H1 (cell line): ENCODE measurements at regions not wholly inside any gene's neighbourhood (a gene's known extent, or its start where the extent isn't known, plus 50 kb on each side); places are given as distances from the start of the nearest gene placed in this dataset.

Source experiments
- CHD1 ChIP-seq: IDR thresholded peaks from 2 replicates; pipeline ENCODE4 v1.6.1; 2012; ENCODE audit warnings: low read depth, low read length, improper control_type of control experiment
- KDM5A ChIP-seq: fragments of 200-600 bp; IDR thresholded peaks from 2 replicates; pipeline ENCODE4 v1.7.1; 2012; ENCODE audit warnings: mild to moderate bottlenecking, low read length, inconsistent platforms, mixed read lengths
- PHF8 ChIP-seq: fragments of 200-600 bp; sonication (generic); conservative IDR thresholded peaks from 2 replicates; pipeline ENCODE4 v1.7.1; 2012; ENCODE audit warnings: low read depth, mild to moderate bottlenecking, inconsistent platforms, low read length, moderate library complexity
- POLR2AphosphoS5 ChIP-seq: IDR thresholded peaks from 2 replicates; pipeline ENCODE4 v1.6.1; 2011; ENCODE audit warnings: low read depth, low read length
- RXRA ChIP-seq: IDR thresholded peaks from 2 replicates; pipeline ENCODE4 v1.6.1; 2011; ENCODE audit warnings: low read depth, mild to moderate bottlenecking, low read length, moderate library complexity; ENCODE audit not compliant: insufficient read depth
- SIX5 ChIP-seq: IDR thresholded peaks from 2 replicates; pipeline ENCODE4 v1.6.1; 2011; ENCODE audit warnings: mild to moderate bottlenecking, low read depth, low read length
- TAF1 ChIP-seq: IDR thresholded peaks from 2 replicates; pipeline ENCODE4 v1.6.1; 2011; ENCODE audit warnings: mild to moderate bottlenecking, low read depth, low read length
- TF ChIP-seq, protein P1 (sequence below): fragments of 300-600 bp; sonication (generic); IDR thresholded peaks from 2 replicates; pipeline ENCODE4 v1.7.1; 2012; ENCODE audit warnings: low read length, moderate library complexity, mild to moderate bottlenecking, inconsistent platforms; ENCODE audit not compliant: insufficient replicate concordance

DNA sequence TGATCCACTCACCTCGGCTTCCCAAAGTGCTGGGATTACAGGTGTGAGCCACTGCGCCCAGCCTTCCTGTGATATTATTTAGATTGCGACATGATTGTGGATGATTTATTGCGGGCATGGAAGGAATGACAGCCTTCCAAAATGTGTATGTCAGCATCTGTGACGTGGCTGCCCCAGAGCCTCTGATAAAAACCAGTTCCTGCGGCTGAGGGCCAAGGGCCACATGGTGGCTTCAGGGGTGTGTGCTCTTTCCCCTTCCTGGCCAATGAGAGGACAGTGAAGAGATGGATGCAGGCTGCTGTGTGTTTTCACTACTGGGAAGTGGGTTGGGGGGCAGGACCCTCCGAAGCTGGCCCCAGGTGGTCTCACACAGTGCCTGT is 57.4 kb upstream of the HGFAC start (continued):
- TF ChIP-seq, protein P1, sequence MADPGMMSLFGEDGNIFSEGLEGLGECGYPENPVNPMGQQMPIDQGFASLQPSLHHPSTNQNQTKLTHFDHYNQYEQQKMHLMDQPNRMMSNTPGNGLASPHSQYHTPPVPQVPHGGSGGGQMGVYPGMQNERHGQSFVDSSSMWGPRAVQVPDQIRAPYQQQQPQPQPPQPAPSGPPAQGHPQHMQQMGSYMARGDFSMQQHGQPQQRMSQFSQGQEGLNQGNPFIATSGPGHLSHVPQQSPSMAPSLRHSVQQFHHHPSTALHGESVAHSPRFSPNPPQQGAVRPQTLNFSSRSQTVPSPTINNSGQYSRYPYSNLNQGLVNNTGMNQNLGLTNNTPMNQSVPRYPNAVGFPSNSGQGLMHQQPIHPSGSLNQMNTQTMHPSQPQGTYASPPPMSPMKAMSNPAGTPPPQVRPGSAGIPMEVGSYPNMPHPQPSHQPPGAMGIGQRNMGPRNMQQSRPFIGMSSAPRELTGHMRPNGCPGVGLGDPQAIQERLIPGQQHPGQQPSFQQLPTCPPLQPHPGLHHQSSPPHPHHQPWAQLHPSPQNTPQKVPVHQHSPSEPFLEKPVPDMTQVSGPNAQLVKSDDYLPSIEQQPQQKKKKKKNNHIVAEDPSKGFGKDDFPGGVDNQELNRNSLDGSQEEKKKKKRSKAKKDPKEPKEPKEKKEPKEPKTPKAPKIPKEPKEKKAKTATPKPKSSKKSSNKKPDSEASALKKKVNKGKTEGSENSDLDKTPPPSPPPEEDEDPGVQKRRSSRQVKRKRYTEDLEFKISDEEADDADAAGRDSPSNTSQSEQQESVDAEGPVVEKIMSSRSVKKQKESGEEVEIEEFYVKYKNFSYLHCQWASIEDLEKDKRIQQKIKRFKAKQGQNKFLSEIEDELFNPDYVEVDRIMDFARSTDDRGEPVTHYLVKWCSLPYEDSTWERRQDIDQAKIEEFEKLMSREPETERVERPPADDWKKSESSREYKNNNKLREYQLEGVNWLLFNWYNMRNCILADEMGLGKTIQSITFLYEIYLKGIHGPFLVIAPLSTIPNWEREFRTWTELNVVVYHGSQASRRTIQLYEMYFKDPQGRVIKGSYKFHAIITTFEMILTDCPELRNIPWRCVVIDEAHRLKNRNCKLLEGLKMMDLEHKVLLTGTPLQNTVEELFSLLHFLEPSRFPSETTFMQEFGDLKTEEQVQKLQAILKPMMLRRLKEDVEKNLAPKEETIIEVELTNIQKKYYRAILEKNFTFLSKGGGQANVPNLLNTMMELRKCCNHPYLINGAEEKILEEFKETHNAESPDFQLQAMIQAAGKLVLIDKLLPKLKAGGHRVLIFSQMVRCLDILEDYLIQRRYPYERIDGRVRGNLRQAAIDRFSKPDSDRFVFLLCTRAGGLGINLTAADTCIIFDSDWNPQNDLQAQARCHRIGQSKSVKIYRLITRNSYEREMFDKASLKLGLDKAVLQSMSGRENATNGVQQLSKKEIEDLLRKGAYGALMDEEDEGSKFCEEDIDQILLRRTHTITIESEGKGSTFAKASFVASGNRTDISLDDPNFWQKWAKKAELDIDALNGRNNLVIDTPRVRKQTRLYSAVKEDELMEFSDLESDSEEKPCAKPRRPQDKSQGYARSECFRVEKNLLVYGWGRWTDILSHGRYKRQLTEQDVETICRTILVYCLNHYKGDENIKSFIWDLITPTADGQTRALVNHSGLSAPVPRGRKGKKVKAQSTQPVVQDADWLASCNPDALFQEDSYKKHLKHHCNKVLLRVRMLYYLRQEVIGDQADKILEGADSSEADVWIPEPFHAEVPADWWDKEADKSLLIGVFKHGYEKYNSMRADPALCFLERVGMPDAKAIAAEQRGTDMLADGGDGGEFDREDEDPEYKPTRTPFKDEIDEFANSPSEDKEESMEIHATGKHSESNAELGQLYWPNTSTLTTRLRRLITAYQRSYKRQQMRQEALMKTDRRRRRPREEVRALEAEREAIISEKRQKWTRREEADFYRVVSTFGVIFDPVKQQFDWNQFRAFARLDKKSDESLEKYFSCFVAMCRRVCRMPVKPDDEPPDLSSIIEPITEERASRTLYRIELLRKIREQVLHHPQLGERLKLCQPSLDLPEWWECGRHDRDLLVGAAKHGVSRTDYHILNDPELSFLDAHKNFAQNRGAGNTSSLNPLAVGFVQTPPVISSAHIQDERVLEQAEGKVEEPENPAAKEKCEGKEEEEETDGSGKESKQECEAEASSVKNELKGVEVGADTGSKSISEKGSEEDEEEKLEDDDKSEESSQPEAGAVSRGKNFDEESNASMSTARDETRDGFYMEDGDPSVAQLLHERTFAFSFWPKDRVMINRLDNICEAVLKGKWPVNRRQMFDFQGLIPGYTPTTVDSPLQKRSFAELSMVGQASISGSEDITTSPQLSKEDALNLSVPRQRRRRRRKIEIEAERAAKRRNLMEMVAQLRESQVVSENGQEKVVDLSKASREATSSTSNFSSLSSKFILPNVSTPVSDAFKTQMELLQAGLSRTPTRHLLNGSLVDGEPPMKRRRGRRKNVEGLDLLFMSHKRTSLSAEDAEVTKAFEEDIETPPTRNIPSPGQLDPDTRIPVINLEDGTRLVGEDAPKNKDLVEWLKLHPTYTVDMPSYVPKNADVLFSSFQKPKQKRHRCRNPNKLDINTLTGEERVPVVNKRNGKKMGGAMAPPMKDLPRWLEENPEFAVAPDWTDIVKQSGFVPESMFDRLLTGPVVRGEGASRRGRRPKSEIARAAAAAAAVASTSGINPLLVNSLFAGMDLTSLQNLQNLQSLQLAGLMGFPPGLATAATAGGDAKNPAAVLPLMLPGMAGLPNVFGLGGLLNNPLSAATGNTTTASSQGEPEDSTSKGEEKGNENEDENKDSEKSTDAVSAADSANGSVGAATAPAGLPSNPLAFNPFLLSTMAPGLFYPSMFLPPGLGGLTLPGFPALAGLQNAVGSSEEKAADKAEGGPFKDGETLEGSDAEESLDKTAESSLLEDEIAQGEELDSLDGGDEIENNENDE, result no peak
- TF ChIP-seq CHD1 (no peak), SIX5 (no peak), TAF1 (no peak), PHF8 (no peak), RXRA (no peak), KDM5A (no peak), POLR2AphosphoS5 (no peak)
